Endodermal cell (in vitro differentiated cells): ENCODE measurements at regions not wholly inside any gene's neighbourhood (a gene's known extent, or its start where the extent isn't known, plus 50 kb on each side); places are given as distances from the start of the nearest gene placed in this dataset.

Experiments
- DNase-seq: peaks from one replicate; pipeline ENCODE4 v3.0.0-alpha.2; 2017
- H3K27ac ChIP-seq: 2 replicates; pipeline ENCODE4 v1.5.1; 2013; ENCODE audit warnings: mild to moderate bottlenecking, low read depth, low read length, moderate library complexity
- H3K27me3 ChIP-seq: 2 replicates; pipeline ENCODE4 v1.6.1; 2013; ENCODE audit warnings: mild to moderate bottlenecking, low read length, moderate library complexity; ENCODE audit not compliant: insufficient read depth, control insufficient read depth, poor library complexity, severe bottlenecking
- H3K36me3 ChIP-seq: 2 replicates; pipeline ENCODE4 v1.7.0; 2013; ENCODE audit warnings: mild to moderate bottlenecking, low read length, moderate library complexity; ENCODE audit not compliant: control insufficient read depth, insufficient read depth
- H3K4me1 ChIP-seq: one replicate; pipeline ENCODE4 v1.7.0; 2013; ENCODE audit warnings: low read length; ENCODE audit not compliant: control insufficient read depth, insufficient read depth
- H3K4me3 ChIP-seq: 2 replicates; pipeline ENCODE4 v1.5.1; 2013; ENCODE audit warnings: mild to moderate bottlenecking, low read length, moderate library complexity
- H3K9ac ChIP-seq: 2 replicates; pipeline ENCODE4 v1.6.1; 2013; ENCODE audit warnings: mild to moderate bottlenecking, low read length, moderate library complexity; ENCODE audit not compliant: poor library complexity, severe bottlenecking; ENCODE audit errors: extremely low read depth
- H3K9me3 ChIP-seq: 2 replicates; pipeline ENCODE4 v1.6.1; 2013; ENCODE audit warnings: mild to moderate bottlenecking, low read length, moderate library complexity; ENCODE audit not compliant: control insufficient read depth
- H3K27ac Mint-ChIP-seq: 2 replicates; pipeline ENCODE4 v1.8.0; 2020; ENCODE audit warnings: mixed read lengths
- H3K27me3 Mint-ChIP-seq: 2 replicates; pipeline ENCODE4 v1.8.0; 2021; ENCODE audit warnings: mild to moderate bottlenecking, mixed read lengths; ENCODE audit not compliant: insufficient read depth
- H3K36me3 Mint-ChIP-seq: 2 replicates; pipeline ENCODE4 v1.8.0; 2020; ENCODE audit warnings: low read depth, mixed read lengths
- H3K4me1 Mint-ChIP-seq: 2 replicates; pipeline ENCODE4 v1.8.0; 2020; ENCODE audit warnings: mixed read lengths
- H3K4me3 Mint-ChIP-seq: 2 replicates; pipeline ENCODE4 v1.8.0; 2020; ENCODE audit warnings: mild to moderate bottlenecking, moderate library complexity, mixed read lengths
- H3K9me3 Mint-ChIP-seq: 2 replicates; pipeline ENCODE4 v1.8.0; 2020; ENCODE audit warnings: mild to moderate bottlenecking, mixed read lengths
- WGBS, 2 experiments: methylation state at CpG; one replicate each; pipeline versions ENCODE4 v1.1.5 to v1.1.7; 2013; ENCODE audit warnings: missing lambda C conversion rate in 2 of 2, mixed read lengths in 1 of 2; ENCODE audit not compliant: insufficient coverage in 1 of 2, insufficient read length in 1 of 2; 5-methylcytosine and 5-hydroxymethylcytosine counted together
- TF ChIP-seq, protein P1 (sequence below): fragments of 200-600 bp; sonication (generic); conservative IDR thresholded peaks from 2 replicates; pipeline ENCODE4 v1.5.0; 2021; ENCODE audit warnings: antibody characterized with exemption, mild to moderate bottlenecking

DNA sequence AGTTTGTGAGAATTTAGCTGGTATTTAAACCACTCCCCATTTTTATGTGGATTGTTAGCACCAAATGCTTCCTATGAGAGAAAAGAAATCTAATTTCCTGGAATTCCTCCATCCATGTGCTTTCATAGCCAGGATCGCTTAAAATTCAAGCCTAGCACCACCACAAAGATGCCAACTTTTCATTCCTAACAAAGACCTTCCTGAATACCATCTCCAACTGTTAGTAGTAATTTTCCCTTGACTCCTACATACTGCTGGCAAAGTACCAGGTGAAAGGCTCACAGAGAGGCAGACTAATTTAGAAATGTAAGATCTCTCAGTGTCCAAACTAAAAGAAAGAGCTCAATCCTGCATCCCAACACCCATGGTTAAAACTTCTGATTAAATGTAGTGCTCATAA, 386.3 kb downstream of the KCTD12 start:
- H3K4me3 ChIP-seq, result no peak overlapping the region
- Mint-ChIP-seq H3K36me3 (no peaks in the 10 kb centered on the region), H3K27me3 (peaks cover 3% of the 10 kb centered on the region), H3K4me1 (no peaks in the 10 kb centered on the region), H3K4me3 (no peak overlapping the region), H3K27ac (no peak overlapping the region), H3K9me3 (no peaks in the 10 kb centered on the region)
- H3K36me3 ChIP-seq, result no peaks in the 10 kb centered on the region
- no peaks in the 10 kb centered on the region for H3K4me1 ChIP-seq
- peaks cover 6% of the 10 kb centered on the region for H3K27me3 ChIP-seq
- H3K9me3 ChIP-seq, result no peaks in the 10 kb centered on the region
- no peak overlapping the region for H3K27ac ChIP-seq
- DNase-seq, result no peak
- TF ChIP-seq, protein P1, sequence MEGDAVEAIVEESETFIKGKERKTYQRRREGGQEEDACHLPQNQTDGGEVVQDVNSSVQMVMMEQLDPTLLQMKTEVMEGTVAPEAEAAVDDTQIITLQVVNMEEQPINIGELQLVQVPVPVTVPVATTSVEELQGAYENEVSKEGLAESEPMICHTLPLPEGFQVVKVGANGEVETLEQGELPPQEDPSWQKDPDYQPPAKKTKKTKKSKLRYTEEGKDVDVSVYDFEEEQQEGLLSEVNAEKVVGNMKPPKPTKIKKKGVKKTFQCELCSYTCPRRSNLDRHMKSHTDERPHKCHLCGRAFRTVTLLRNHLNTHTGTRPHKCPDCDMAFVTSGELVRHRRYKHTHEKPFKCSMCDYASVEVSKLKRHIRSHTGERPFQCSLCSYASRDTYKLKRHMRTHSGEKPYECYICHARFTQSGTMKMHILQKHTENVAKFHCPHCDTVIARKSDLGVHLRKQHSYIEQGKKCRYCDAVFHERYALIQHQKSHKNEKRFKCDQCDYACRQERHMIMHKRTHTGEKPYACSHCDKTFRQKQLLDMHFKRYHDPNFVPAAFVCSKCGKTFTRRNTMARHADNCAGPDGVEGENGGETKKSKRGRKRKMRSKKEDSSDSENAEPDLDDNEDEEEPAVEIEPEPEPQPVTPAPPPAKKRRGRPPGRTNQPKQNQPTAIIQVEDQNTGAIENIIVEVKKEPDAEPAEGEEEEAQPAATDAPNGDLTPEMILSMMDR, result no peak
- no peak overlapping the region for H3K9ac ChIP-seq
- WGBS, 2 experiments, result 74% methylated on average over 1 of the region's 1 CpG; no CpG with 5 or more reads in 1 of the 2 experiments

GRCh38 chr13:76489274-76489673, 396.9 kb downstream of the KCTD12 start:
- Histone ChIP-seq H3K4me3 (no peak overlapping the region), H3K27me3 (no peaks in the 10 kb centered on the region), H3K36me3 (no peaks in the 10 kb centered on the region), H3K4me1 (no peaks in the 10 kb centered on the region), H3K9me3 (no peaks in the 10 kb centered on the region), H3K27ac (no peak overlapping the region), H3K9ac (no peak overlapping the region)
- DNase-seq, result no peak
- Mint-ChIP-seq H3K27me3 (no peaks in the 10 kb centered on the region), H3K4me1 (no peaks in the 10 kb centered on the region), H3K27ac (no peak overlapping the region), H3K9me3 (no peaks in the 10 kb centered on the region), H3K36me3 (no peaks in the 10 kb centered on the region), H3K4me3 (no peak overlapping the region)
- TF ChIP-seq, protein P1, result no peak
- 100% methylated on average over 1 of the region's 1 CpG; no CpG with 5 or more reads in 1 of the 2 experiments for WGBS, 2 experiments

- H3K27ac ChIP-seq, result no peak overlapping the region
- no peaks in the 10 kb centered on the region for H3K4me1 Mint-ChIP-seq
- no peaks in the 10 kb centered on the region for H3K36me3 Mint-ChIP-seq
- no peaks in the 10 kb centered on the region for H3K36me3 ChIP-seq
- H3K9me3 Mint-ChIP-seq, result no peaks in the 10 kb centered on the region
- no peak overlapping the region for H3K9ac ChIP-seq
- 90 to 100% methylated on average over 1 to 2 of the region's 2 CpGs for WGBS, 2 experiments
- TF ChIP-seq, protein P1, result no peak
- H3K27me3 ChIP-seq, result no peaks in the 10 kb centered on the region
- H3K9me3 ChIP-seq, result no peaks in the 10 kb centered on the region
- no peak overlapping the region for H3K27ac Mint-ChIP-seq
- no peak overlapping the region for H3K4me3 ChIP-seq
- no peaks in the 10 kb centered on the region for H3K4me1 ChIP-seq
- no peak overlapping the region for H3K4me3 Mint-ChIP-seq
- DNase-seq, result no peak
- H3K27me3 Mint-ChIP-seq, result no peaks in the 10 kb centered on the region
Observed at GRCh38 chr13:76481738-76482137, 404.5 kb downstream of the KCTD12 start.
